GM19467 (cell line): ENCODE measurements at regions not wholly inside any gene's neighbourhood (a gene's known extent, or its start where the extent isn't known, plus 50 kb on each side); places are given as distances from the start of the nearest gene placed in this dataset.
"Not testable (repeated sequence)": the region's sequence is repeated elsewhere in the genome, so short reads cannot be mapped to it uniquely, and the experiment has no call there.

Experiments
- ATAC-seq: cut with Tn5 transposase; IDR thresholded peaks from one replicate; pipeline ENCODE4 v1.9.1; 2021; ENCODE audit warnings: mild to moderate bottlenecking, moderate library complexity; ENCODE audit not compliant: unreplicated experiment

GRCh38 chr3:165954171-165954570 lies 116.9 kb upstream of the BCHE start:
- no peak for ATAC-seq

GRCh38 chr3:165946360-165946759 lies 109.1 kb upstream of the BCHE start:
- no peak for ATAC-seq

GRCh38 chr3:165938986-165939540 lies 101.8 kb upstream of the BCHE start:
- ATAC-seq, result no peak

GRCh38 chr3:165936081-165936480 lies 98.9 kb upstream of the BCHE start:
- ATAC-seq, result not testable (repeated sequence)

- not testable (repeated sequence) for ATAC-seq
Observed at GRCh38 chr3:165924301-165924791, 87.1 kb upstream of the BCHE start.

GRCh38 chr3:165920984-165921383 lies 83.8 kb upstream of the BCHE start:
- no peak for ATAC-seq

GRCh38 chr3:165919284-165919683 lies 82.1 kb upstream of the BCHE start:
- no peak for ATAC-seq

GRCh38 chr3:165918657-165918979 lies 81.4 kb upstream of the BCHE start:
- no peak for ATAC-seq

- ATAC-seq, result not testable (repeated sequence)
Observed at GRCh38 chr3:165917938-165918656, 80.9 kb upstream of the BCHE start.

- not testable (repeated sequence) for ATAC-seq
Observed at GRCh38 chr3:165915104-165915503, 77.9 kb upstream of the BCHE start.

GRCh38 chr3:165903885-165904630 lies 66.8 kb upstream of the BCHE start:
- no peak for ATAC-seq

GRCh38 chr3:165899066-165899465 lies 61.8 kb upstream of the BCHE start:
- no peak for ATAC-seq

GRCh38 chr3:165897137-165897536 lies 59.9 kb upstream of the BCHE start:
- no peak for ATAC-seq

- ATAC-seq, result no peak
Observed at GRCh38 chr3:165895919-165896318, 58.7 kb upstream of the BCHE start.

GRCh38 chr3:165892565-165892964 lies 55.3 kb upstream of the BCHE start:
- ATAC-seq, result no peak
